Neural progenitor cell (in vitro differentiated cells): ENCODE measurements at regions not wholly inside any gene's neighbourhood (a gene's known extent, or its start where the extent isn't known, plus 50 kb on each side); places are given as distances from the start of the nearest gene placed in this dataset.

Experiments
- DNase-seq: peaks from one replicate; pipeline ENCODE4 v3.0.0-alpha.2; 2016; ENCODE audit warnings: low spot score
- H2AFZ ChIP-seq: fragments of 200-600 bp; sonication (generic); replicated peaks from 2 replicates; pipeline ENCODE4 v1.6.1; 2016; ENCODE audit warnings: antibody characterized with exemption
- H3F3A ChIP-seq: fragments of 200-600 bp; sonication (generic); 2 replicates; pipeline ENCODE4 v1.6.1; 2016; ENCODE audit warnings: antibody characterized with exemption, low read depth
- H3K27ac ChIP-seq: fragments of 200-600 bp; sonication (generic); 2 replicates; pipeline ENCODE4 v1.5.1; 2016; ENCODE audit warnings: mild to moderate bottlenecking
- H3K27me3 ChIP-seq: fragments of 200-600 bp; sonication (generic); 2 replicates; pipeline ENCODE4 v1.6.1; 2016; ENCODE audit warnings: mild to moderate bottlenecking, moderate library complexity
- H3K36me3 ChIP-seq: fragments of 200-600 bp; sonication (generic); 2 replicates; pipeline ENCODE4 v1.5.1; 2016
- H3K4me1 ChIP-seq: fragments of 200-600 bp; sonication (generic); 2 replicates; pipeline ENCODE4 v1.6.1; 2016; ENCODE audit warnings: mixed run types
- H3K4me2 ChIP-seq: fragments of 200-600 bp; sonication (generic); 2 replicates; pipeline ENCODE4 v1.6.1; 2016
- H3K4me3 ChIP-seq: fragments of 200-600 bp; sonication (generic); 2 replicates; pipeline ENCODE4 v1.5.1; 2016
- H3K79me2 ChIP-seq: fragments of 200-600 bp; sonication (generic); 2 replicates; pipeline ENCODE4 v1.6.1; 2016; ENCODE audit warnings: low read depth
- H3K9ac ChIP-seq: fragments of 200-600 bp; sonication (generic); 2 replicates; pipeline ENCODE4 v1.6.1; 2016
- H3K9me3 ChIP-seq: fragments of 200-600 bp; sonication (generic); 2 replicates; pipeline ENCODE4 v1.5.1; 2016; ENCODE audit warnings: low read depth
- H4K20me1 ChIP-seq: fragments of 200-600 bp; sonication (generic); 2 replicates; pipeline ENCODE4 v1.6.1; 2016; ENCODE audit warnings: low read depth
- H3K27ac Mint-ChIP-seq: 3 replicates; pipeline ENCODE4 v1.8.0; 2021; ENCODE audit warnings: mixed read lengths
- H3K27me3 Mint-ChIP-seq: 2 replicates; pipeline ENCODE4 v1.8.0; 2022; ENCODE audit warnings: low read depth, mild to moderate bottlenecking, inconsistent platforms, moderate library complexity, mixed read lengths; ENCODE audit not compliant: insufficient read depth
- H3K36me3 Mint-ChIP-seq: 3 replicates; pipeline ENCODE4 v1.8.0; 2021; ENCODE audit warnings: mixed read lengths
- H3K4me1 Mint-ChIP-seq: 3 replicates; pipeline ENCODE4 v1.8.0; 2021; ENCODE audit warnings: mixed read lengths
- H3K4me3 Mint-ChIP-seq: 3 replicates; pipeline ENCODE4 v1.8.0; 2021; ENCODE audit warnings: mild to moderate bottlenecking, moderate library complexity, mixed read lengths
- H3K9me3 Mint-ChIP-seq: 3 replicates; pipeline ENCODE4 v1.8.0; 2020; ENCODE audit warnings: mixed read lengths
- CTCF ChIP-seq: fragments of 200-600 bp; sonication (generic); IDR thresholded peaks from 2 replicates; pipeline ENCODE4 v1.5.1; 2017; ENCODE audit warnings: antibody characterized with exemption, mild to moderate bottlenecking
- EZH2 ChIP-seq: fragments of 200-600 bp; sonication (generic); IDR thresholded peaks from 2 replicates; pipeline ENCODE4 v1.6.1; 2017; ENCODE audit warnings: antibody characterized with exemption, mild to moderate bottlenecking, moderate library complexity
- EZH2phosphoT487 ChIP-seq: fragments of 200-600 bp; sonication (generic); IDR thresholded peaks from 2 replicates; pipeline ENCODE4 v1.6.1; 2017; ENCODE audit warnings: antibody characterized with exemption

GRCh38 chr13:44305286-44305685 lies 68.3 kb upstream of the SERP2 start:
- no peaks in the 10 kb centered on the region for H3K79me2 ChIP-seq
- H3K27me3 ChIP-seq: peaks cover 23% of the 10 kb centered on the region
- Mint-ChIP-seq H3K27ac (peak overlapping the region; percentile 97), H3K36me3 (no peaks in the 10 kb centered on the region), H3K4me3 (peak overlapping the region; percentile 64), H3K27me3 (no peaks in the 10 kb centered on the region), H3K9me3 (peaks cover 2% of the 10 kb centered on the region), H3K4me1 (peaks cover 50% of the 10 kb centered on the region)
- peak overlapping the region; percentile 86 for H3K4me2 ChIP-seq
- H3K36me3 ChIP-seq: no peaks in the 10 kb centered on the region
- H2AFZ ChIP-seq: no peak overlapping the region
- H3K4me3 ChIP-seq: no peak overlapping the region
- no peak for TF ChIP-seq CTCF
- no peak for TF ChIP-seq EZH2
- no peak for TF ChIP-seq EZH2phosphoT487
- no peaks in the 10 kb centered on the region for H3K9me3 ChIP-seq
- H3K27ac ChIP-seq: no peak overlapping the region
- H3K4me1 ChIP-seq: peaks cover 30% of the 10 kb centered on the region
- peaks cover 21% of the 10 kb centered on the region for H3F3A ChIP-seq
- no peak overlapping the region for H3K9ac ChIP-seq
- no peaks in the 10 kb centered on the region for H4K20me1 ChIP-seq
- peak; percentile 16 for DNase-seq

- Mint-ChIP-seq H3K4me3 (peak overlapping the region; percentile 64), H3K27me3 (no peaks in the 10 kb centered on the region), H3K9me3 (peaks cover 2% of the 10 kb centered on the region), H3K4me1 (peaks cover 54% of the 10 kb centered on the region), H3K27ac (peak overlapping the region; percentile 97), H3K36me3 (no peaks in the 10 kb centered on the region)
- DNase-seq: peak; percentile 34
- Histone ChIP-seq H2AFZ (peak overlapping the region; percentile 65), H3K4me2 (peak overlapping the region; percentile 86), H3K79me2 (no peaks in the 10 kb centered on the region), H3K27ac (no peak overlapping the region), H3K4me1 (peaks cover 30% of the 10 kb centered on the region), H3F3A (peaks cover 21% of the 10 kb centered on the region), H3K9me3 (no peaks in the 10 kb centered on the region), H3K4me3 (peak overlapping the region; percentile 33), H3K9ac (no peak overlapping the region), H3K36me3 (no peaks in the 10 kb centered on the region), H4K20me1 (no peaks in the 10 kb centered on the region), H3K27me3 (peaks cover 23% of the 10 kb centered on the region)
- TF ChIP-seq EZH2phosphoT487: no peak
- no peak for TF ChIP-seq EZH2
- no peak for TF ChIP-seq CTCF
Observed at GRCh38 chr13:44305917-44306370, 67.7 kb upstream of the SERP2 start.

GRCh38 chr13:44306371-44307192 lies 67.0 kb upstream of the SERP2 start:
- DNase-seq: peak; percentile 52
- H3K27me3 Mint-ChIP-seq: no peaks in the 10 kb centered on the region
- Histone ChIP-seq H2AFZ (peak overlapping the region; percentile 65), H4K20me1 (no peaks in the 10 kb centered on the region), H3K4me2 (peak overlapping the region; percentile 86), H3K79me2 (no peaks in the 10 kb centered on the region), H3K4me3 (peak overlapping the region; percentile 33), H3K4me1 (peaks cover 30% of the 10 kb centered on the region), H3K27me3 (peaks cover 23% of the 10 kb centered on the region), H3F3A (peaks cover 21% of the 10 kb centered on the region), H3K9me3 (no peaks in the 10 kb centered on the region), H3K9ac (no peak overlapping the region), H3K27ac (no peak overlapping the region), H3K36me3 (no peaks in the 10 kb centered on the region)
- peak overlapping the region; percentile 97 for H3K27ac Mint-ChIP-seq
- H3K4me1 Mint-ChIP-seq: peaks cover 56% of the 10 kb centered on the region
- no peaks in the 10 kb centered on the region for H3K36me3 Mint-ChIP-seq
- peak overlapping the region; percentile 64 for H3K4me3 Mint-ChIP-seq
- H3K9me3 Mint-ChIP-seq: peaks cover 2% of the 10 kb centered on the region
- no peak for TF ChIP-seq EZH2phosphoT487
- TF ChIP-seq CTCF: no peak
- no peak for TF ChIP-seq EZH2
